Neuronal stem cell (in vitro differentiated cells): ENCODE measurements at regions not wholly inside any gene's neighbourhood (a gene's known extent, or its start where the extent isn't known, plus 50 kb on each side); places are given as distances from the start of the nearest gene placed in this dataset.

Source experiments
- DNase-seq: peaks from one replicate; pipeline ENCODE4 v3.0.0-alpha.2; 2013; ENCODE audit warnings: low spot score
- H2AFZ ChIP-seq: one replicate; pipeline ENCODE4 v1.6.1; 2013; ENCODE audit warnings: mild to moderate bottlenecking, low read length, inconsistent platforms
- H2AK5ac ChIP-seq: 2 replicates; pipeline ENCODE4 v1.6.1; 2013; ENCODE audit warnings: low read depth, mild to moderate bottlenecking, inconsistent platforms, low read length, moderate library complexity, mixed read lengths
- H2BK120ac ChIP-seq: 2 replicates; pipeline ENCODE4 v1.6.1; 2013; ENCODE audit warnings: low read depth, mild to moderate bottlenecking, inconsistent platforms, low read length, moderate library complexity, mixed read lengths
- H2BK12ac ChIP-seq: one replicate; pipeline ENCODE4 v1.6.1; 2013; ENCODE audit warnings: low read length, inconsistent platforms
- H2BK15ac ChIP-seq: 2 replicates; pipeline ENCODE4 v1.6.1; 2013; ENCODE audit warnings: mild to moderate bottlenecking, low read length, inconsistent platforms, mixed read lengths
- H2BK5ac ChIP-seq: one replicate; pipeline ENCODE4 v1.6.1; 2013; ENCODE audit warnings: inconsistent platforms, mild to moderate bottlenecking, low read length, moderate library complexity
- H3K14ac ChIP-seq: one replicate; pipeline ENCODE4 v1.6.1; 2013; ENCODE audit warnings: low read length, inconsistent platforms
- H3K18ac ChIP-seq: 2 replicates; pipeline ENCODE4 v1.6.1; 2013; ENCODE audit warnings: low read length, inconsistent platforms
- H3K23ac ChIP-seq: 2 replicates; pipeline ENCODE4 v1.6.1; 2013; ENCODE audit warnings: low read depth, mild to moderate bottlenecking, mixed read lengths, low read length, inconsistent platforms; ENCODE audit not compliant: poor library complexity
- H3K27ac ChIP-seq: replicated peaks from 3 replicates; pipeline ENCODE4 v1.5.1; 2013; ENCODE audit warnings: low read length, inconsistent platforms
- H3K27me3 ChIP-seq, 3 experiments: 2 replicates each; pipeline ENCODE4 v1.6.1; 2013; ENCODE audit warnings: low read length in 3 of 3, mild to moderate bottlenecking in 2 of 3, inconsistent platforms in 1 of 3, low read depth in 1 of 3, mixed read lengths in 1 of 3, moderate library complexity in 1 of 3; ENCODE audit not compliant: control insufficient read depth in 3 of 3, insufficient read depth in 3 of 3
- H3K36me3 ChIP-seq, 2 donors: replicated peaks in 1 of 2; 2 replicates each; pipeline ENCODE4 v1.6.1; 2013; ENCODE audit warnings: low read length in 2 of 2; ENCODE audit not compliant: control insufficient read depth in 2 of 2, insufficient read depth in 2 of 2
- H3K4ac ChIP-seq: 2 replicates; pipeline ENCODE4 v1.6.1; 2013; ENCODE audit warnings: inconsistent platforms, mild to moderate bottlenecking, low read length, moderate library complexity
- H3K4me1 ChIP-seq, 2 donors: 1 replicate in 1 of 2; 2 replicates in 1 of 2; pipeline ENCODE4 v1.6.1; 2013; ENCODE audit warnings: low read length in 2 of 2, low read depth in 1 of 2; ENCODE audit not compliant: control insufficient read depth in 2 of 2, insufficient read depth in 1 of 2
- H3K4me2 ChIP-seq: one replicate; pipeline ENCODE4 v1.6.1; 2013; ENCODE audit warnings: mild to moderate bottlenecking, low read length, inconsistent platforms; ENCODE audit not compliant: insufficient read depth, poor library complexity, severe bottlenecking
- H3K4me3 ChIP-seq, 2 donors: 2 replicates each; pipeline ENCODE4 v1.5.1; 2013; ENCODE audit warnings: low read length in 2 of 2, mild to moderate bottlenecking in 2 of 2, inconsistent platforms in 1 of 2, moderate library complexity in 1 of 2
- H3K79me1 ChIP-seq: one replicate; pipeline ENCODE4 v1.6.1; 2013; ENCODE audit warnings: low read depth, mild to moderate bottlenecking, inconsistent platforms, low read length, moderate library complexity
- H3K9ac ChIP-seq: one replicate; pipeline ENCODE4 v1.6.1; 2013; ENCODE audit warnings: mild to moderate bottlenecking, low read depth, low read length, inconsistent platforms; ENCODE audit not compliant: poor library complexity
- H3K9me3 ChIP-seq, 2 donors: replicated peaks in 1 of 2; 2 replicates each; pipeline versions ENCODE3 to v1.6.1; 2013; ENCODE audit warnings: low read length in 2 of 2, mild to moderate bottlenecking in 2 of 2, inconsistent platforms in 1 of 2, low read depth in 1 of 2, mixed read lengths in 1 of 2, moderate library complexity in 1 of 2; ENCODE audit not compliant: control insufficient read depth in 2 of 2, insufficient read depth in 1 of 2
- H4K8ac ChIP-seq: one replicate; pipeline ENCODE4 v1.6.1; 2013; ENCODE audit warnings: low read depth, mild to moderate bottlenecking, inconsistent platforms, low read length, moderate library complexity
- H4K91ac ChIP-seq: one replicate; pipeline ENCODE4 v1.6.1; 2013; ENCODE audit warnings: low read length, low read depth, mild to moderate bottlenecking, inconsistent platforms; ENCODE audit not compliant: poor library complexity
- WGBS, 2 donors: extraction: QIAGEN DNeasy Blood & Tissue Kit; methylation state at CpG; one replicate each; pipeline ENCODE4 v1.1.7; 2013; ENCODE audit warnings: missing lambda C conversion rate in 2 of 2, mixed read lengths in 1 of 2; ENCODE audit not compliant: insufficient read length in 2 of 2, insufficient replicate concordance in 1 of 2; ENCODE audit errors: extremely low coverage in 2 of 2; 5-methylcytosine and 5-hydroxymethylcytosine counted together

DNA sequence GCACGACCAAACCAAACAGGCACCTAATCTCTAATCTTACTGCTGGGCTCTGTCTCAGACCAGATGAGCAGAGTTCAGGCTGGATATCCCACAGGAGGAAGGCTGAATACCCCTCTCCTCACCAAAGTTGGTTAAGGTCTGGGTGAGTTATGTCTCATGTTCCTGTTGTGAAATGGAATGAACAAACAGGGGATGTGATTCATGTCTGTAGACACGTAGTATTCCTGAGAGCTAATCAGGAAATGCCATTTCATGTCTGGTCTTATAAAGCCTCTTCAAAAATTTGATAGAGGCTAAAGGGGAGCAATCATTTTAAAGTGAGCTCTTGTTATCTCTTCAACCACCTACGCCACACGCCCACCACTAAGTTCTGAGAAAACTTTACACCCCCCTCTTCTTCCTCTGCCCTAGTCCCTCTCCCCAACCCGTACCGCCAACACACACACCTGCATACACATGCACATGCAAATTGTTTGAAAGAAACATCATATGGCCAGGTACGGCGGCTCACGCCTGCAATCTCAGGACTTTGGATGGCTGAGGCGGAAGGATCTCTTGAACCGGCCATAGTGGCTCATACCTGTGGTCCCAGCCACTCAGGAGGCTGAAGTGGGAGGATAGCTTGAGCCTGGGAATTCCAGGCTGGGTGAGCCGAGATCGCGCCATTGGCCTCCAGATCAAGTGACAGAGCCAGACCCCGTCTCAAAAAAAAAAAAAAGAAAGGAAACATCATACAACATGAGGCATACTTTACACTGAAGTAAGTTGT is 69.8 kb upstream of the RAI14 start:
- Histone ChIP-seq H3K23ac (no peak overlapping the region), H4K8ac (no peak overlapping the region), H2BK120ac (no peak overlapping the region), H3K36me3 (no peaks in the 10 kb centered on the region), H3K9me3 (no peaks in the 10 kb centered on the region), H3K4me3 (no peak overlapping the region), H3K14ac (no peak overlapping the region), H4K91ac (no peak overlapping the region), H3K4me2 (no peak overlapping the region), H2BK15ac (no peak overlapping the region), H2AK5ac (no peak overlapping the region), H3K4ac (no peak overlapping the region), H2BK12ac (no peak overlapping the region), H3K4me1 (peaks cover 2% of the 10 kb centered on the region in 2 donors), H3K18ac (no peak overlapping the region), H3K27me3 (peaks cover 0 to 3% (median 0%) of the 10 kb centered on the region in 3 experiments), H3K79me1 (no peaks in the 10 kb centered on the region), H2AFZ (no peak overlapping the region), H3K9ac (no peak overlapping the region), H2BK5ac (no peak overlapping the region), H3K27ac (no peak overlapping the region)
- DNase-seq, result no peak
- WGBS, 2 donors, result no CpG with 5 or more reads among the region's 15 CpGs

DNA sequence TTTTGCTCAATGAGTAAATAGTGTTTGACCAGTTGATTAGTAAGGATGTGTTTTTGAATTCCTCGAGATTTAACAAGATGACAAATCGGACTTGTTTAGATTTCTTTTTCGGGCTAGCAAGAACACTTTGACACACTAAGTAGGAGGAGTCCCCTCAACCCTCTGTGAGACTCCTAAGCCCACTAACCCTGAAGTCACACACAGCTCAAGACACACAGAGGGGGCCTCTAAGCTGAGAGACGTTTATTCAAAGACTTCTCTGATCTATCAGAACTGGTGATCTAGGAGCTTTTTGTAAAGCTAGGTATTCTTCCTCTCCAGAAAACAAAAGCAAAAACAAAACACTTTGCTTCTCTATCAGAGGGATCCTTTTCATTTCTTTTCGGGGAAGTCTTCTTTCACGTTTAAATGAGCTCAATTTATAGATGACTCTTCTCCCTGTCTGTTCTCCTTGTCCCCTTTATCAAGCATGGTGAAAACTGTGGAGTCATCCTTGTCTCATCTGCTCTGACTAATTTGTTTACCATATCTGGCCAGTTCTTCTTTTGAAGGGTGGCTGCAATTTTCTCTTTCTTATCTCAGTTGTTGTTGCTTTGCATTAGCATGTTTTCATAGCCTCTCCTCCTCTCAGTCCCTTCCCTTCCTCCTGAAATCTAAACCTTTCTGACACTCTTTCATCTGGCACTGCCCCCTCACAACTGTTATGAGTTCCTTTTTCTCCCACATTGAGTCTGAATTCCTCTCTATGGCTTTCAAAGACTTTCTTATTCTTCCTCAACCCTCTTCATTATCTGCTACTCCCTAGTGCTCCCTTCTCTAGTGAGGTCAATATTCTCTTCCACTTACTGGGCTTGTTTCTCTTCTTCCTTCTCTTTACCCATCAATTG is 68.5 kb upstream of the RAI14 start:
- no peak overlapping the region for H2BK120ac ChIP-seq
- no peak overlapping the region for H3K4me3 ChIP-seq

DNA sequence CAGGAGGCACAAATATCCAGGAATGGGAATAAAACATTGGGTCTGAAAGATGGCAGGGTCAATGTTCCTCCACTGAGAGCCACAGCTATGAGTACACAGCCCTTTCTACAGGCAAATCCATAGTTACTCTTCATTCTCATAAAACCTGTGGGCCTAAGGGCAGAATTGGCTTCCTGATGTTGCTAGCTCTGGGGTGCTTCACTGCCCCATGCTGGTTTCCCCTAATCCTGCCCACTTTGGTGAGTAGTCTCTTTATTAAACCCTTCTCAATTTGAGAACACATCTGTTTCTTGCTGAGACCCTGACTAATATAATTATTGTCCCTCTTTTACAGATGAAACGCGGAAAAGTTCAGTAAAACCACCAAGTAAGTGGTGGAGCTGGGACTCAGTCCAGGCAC is 66.3 kb upstream of the RAI14 start:
- H3K14ac ChIP-seq, result no peak overlapping the region
- no peak overlapping the region for H2AFZ ChIP-seq
- H3K4ac ChIP-seq, result no peak overlapping the region
- no peak overlapping the region for H2BK15ac ChIP-seq
- H3K18ac ChIP-seq, result no peak overlapping the region
- WGBS, 2 donors, result no CpG with 5 or more reads among the region's 2 CpGs
- no peak overlapping the region for H3K4me3 ChIP-seq
- no peak overlapping the region for H4K91ac ChIP-seq
- no peak overlapping the region for H3K23ac ChIP-seq
- no peak overlapping the region for H2BK120ac ChIP-seq
- no peak overlapping the region for H2BK12ac ChIP-seq
- no peak for DNase-seq
- H3K9ac ChIP-seq, result no peak overlapping the region
- H3K79me1 ChIP-seq, result no peaks in the 10 kb centered on the region
- H3K27ac ChIP-seq, result no peak overlapping the region
- H4K8ac ChIP-seq, result no peak overlapping the region
- H3K36me3 ChIP-seq, result no peaks in the 10 kb centered on the region
- no peak overlapping the region for H3K4me2 ChIP-seq
- H3K4me1 ChIP-seq, result peaks cover 2% of the 10 kb centered on the region in 2 donors
- H2BK5ac ChIP-seq, result no peak overlapping the region
- H2AK5ac ChIP-seq, result no peak overlapping the region
- no peaks in the 10 kb centered on the region for H3K9me3 ChIP-seq
- peaks cover 0 to 14% (median 0%) of the 10 kb centered on the region in 3 experiments for H3K27me3 ChIP-seq

More for the DNA sequence above, 68.5 kb upstream of the RAI14 start:
- DNase-seq, result no peak
- no peak overlapping the region for H2BK12ac ChIP-seq
- H2BK5ac ChIP-seq, result no peak overlapping the region
- H3K14ac ChIP-seq, result no peak overlapping the region
- no peak overlapping the region for H2BK15ac ChIP-seq
- H3K23ac ChIP-seq, result no peak overlapping the region
- H3K4me1 ChIP-seq, result peaks cover 2% of the 10 kb centered on the region in 2 donors
- no peak overlapping the region for H3K4ac ChIP-seq
- H3K4me2 ChIP-seq, result no peak overlapping the region
- no CpG with 5 or more reads among the region's 6 CpGs for WGBS, 2 donors
- H4K8ac ChIP-seq, result no peak overlapping the region
- peaks cover 0 to 10% (median 0%) of the 10 kb centered on the region in 3 experiments for H3K27me3 ChIP-seq
- H3K9ac ChIP-seq, result no peak overlapping the region
- H4K91ac ChIP-seq, result no peak overlapping the region
- H2AFZ ChIP-seq, result no peak overlapping the region
- no peaks in the 10 kb centered on the region for H3K36me3 ChIP-seq
- no peaks in the 10 kb centered on the region for H3K79me1 ChIP-seq
- H3K27ac ChIP-seq, result no peak overlapping the region
- no peak overlapping the region for H3K18ac ChIP-seq
- H3K9me3 ChIP-seq, result no peaks in the 10 kb centered on the region
- no peak overlapping the region for H2AK5ac ChIP-seq

DNA sequence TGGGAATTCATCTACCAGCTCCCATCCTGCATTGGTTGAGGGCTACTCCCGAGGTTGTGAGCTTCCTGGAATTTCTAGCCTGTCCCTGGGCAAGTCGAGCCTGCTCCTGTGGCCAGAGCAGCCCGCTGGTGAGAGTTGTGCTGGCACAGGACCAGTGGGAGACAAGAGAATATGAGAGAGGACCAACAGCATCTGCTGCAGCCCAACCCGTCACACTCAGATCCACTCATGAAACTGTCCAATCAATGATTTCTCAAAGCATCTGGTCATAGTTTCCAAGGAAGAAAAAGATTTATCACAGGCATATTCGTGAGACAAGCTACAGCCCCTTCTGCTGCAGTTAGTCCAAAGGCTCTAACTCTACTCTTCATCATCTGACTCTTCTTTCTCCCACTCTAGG is 64.4 kb upstream of the RAI14 start:
- Histone ChIP-seq H3K4me3 (no peak overlapping the region), H2BK5ac (no peak overlapping the region), H3K4me2 (no peak overlapping the region), H2BK120ac (no peak overlapping the region), H3K27me3 (peaks cover 0 to 14% (median 0%) of the 10 kb centered on the region in 3 experiments), H4K91ac (no peak overlapping the region), H3K23ac (no peak overlapping the region), H2AK5ac (no peak overlapping the region), H3K9ac (no peak overlapping the region), H3K14ac (no peak overlapping the region), H3K27ac (no peak overlapping the region), H3K9me3 (no peaks in the 10 kb centered on the region), H2BK12ac (no peak overlapping the region), H3K18ac (no peak overlapping the region), H3K4me1 (peaks cover 2% of the 10 kb centered on the region in 2 donors), H4K8ac (no peak overlapping the region), H3K79me1 (no peaks in the 10 kb centered on the region), H2AFZ (no peak overlapping the region), H3K36me3 (no peaks in the 10 kb centered on the region), H2BK15ac (no peak overlapping the region), H3K4ac (no peak overlapping the region)
- no CpG with 5 or more reads among the region's 5 CpGs for WGBS, 2 donors
- DNase-seq, result no peak
